ENCODE measurements at regions not wholly inside any gene's neighbourhood (a gene's known extent, or its start where the extent isn't known, plus 50 kb on each side); places are given as distances from the start of the nearest gene placed in this dataset.

DNA sequence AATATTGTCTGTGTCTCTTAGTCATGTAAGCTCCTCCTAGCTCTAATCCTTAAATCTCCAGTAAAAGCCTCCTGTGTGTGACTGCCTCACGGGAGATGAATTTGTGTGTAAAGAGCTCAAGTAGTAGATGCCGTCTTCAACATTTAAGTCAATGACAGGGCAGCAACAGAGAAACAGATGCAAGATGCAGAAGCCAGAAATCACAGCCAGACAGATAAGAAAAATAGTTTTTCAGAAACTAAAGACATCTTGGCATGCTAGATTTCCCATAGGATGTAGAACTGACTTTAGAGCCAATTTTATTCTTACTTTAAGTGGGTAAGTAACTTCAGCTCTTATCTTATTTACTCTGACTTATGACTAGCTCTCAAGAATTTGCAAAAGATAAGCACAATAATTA is 652.8 kb downstream of the KCNA4 start:
- TF ChIP-seq ZNF274 (IDR thresholded peaks at IDR 0.05; ENCODE audit: low read depth, low read length) (no peak), SUZ12 (IDR thresholded peaks at IDR 0.05; ENCODE audit: extremely low read depth, insufficient read depth, insufficient read length) (no peak), YY1 (IDR thresholded peaks at IDR 0.05; ENCODE audit: insufficient read depth, insufficient read length) (no peak)

All from NT2/D1 (cell line).